Osteoblast (primary cell): ENCODE measurements at regions not wholly inside any gene's neighbourhood (a gene's known extent, or its start where the extent isn't known, plus 50 kb on each side); places are given as distances from the start of the nearest gene placed in this dataset.

Experiments used
- DNase-seq: peaks from one replicate; pipeline ENCODE4 v3.0.0; 2011; ENCODE audit warnings: low spot score, mixed read lengths; ENCODE audit not compliant: insufficient read length; ENCODE audit errors: missing footprints
- H2AFZ ChIP-seq: 2 replicates; pipeline ENCODE4 v1.6.0; 2011; ENCODE audit warnings: mild to moderate bottlenecking, low read length
- H3K27ac ChIP-seq: 2 replicates; pipeline ENCODE4 v1.5.1; 2011; ENCODE audit warnings: mild to moderate bottlenecking, low read depth, low read length, moderate library complexity
- H3K27me3 ChIP-seq: 2 replicates; pipeline ENCODE4 v1.6.0; 2012; ENCODE audit warnings: mild to moderate bottlenecking, control low read depth, inconsistent platforms, low read length, moderate library complexity; ENCODE audit not compliant: insufficient read depth
- H3K36me3 ChIP-seq: 2 replicates; pipeline ENCODE4 v1.5.1; 2011; ENCODE audit warnings: mild to moderate bottlenecking, low read length, control low read depth, moderate library complexity; ENCODE audit not compliant: insufficient read depth
- H3K4me1 ChIP-seq: 2 replicates; pipeline ENCODE4 v1.5.1; 2011; ENCODE audit warnings: mild to moderate bottlenecking, low read length, control low read depth, moderate library complexity; ENCODE audit not compliant: insufficient read depth
- H3K4me2 ChIP-seq: 2 replicates; pipeline ENCODE4 v1.6.0; 2011; ENCODE audit warnings: mild to moderate bottlenecking, low read length; ENCODE audit not compliant: insufficient read depth
- H3K4me3 ChIP-seq: fragments of 200-600 bp; sonication (generic); 3 replicates; pipeline ENCODE4 v1.5.1; 2012; ENCODE audit warnings: mild to moderate bottlenecking, low read length, inconsistent platforms; ENCODE audit not compliant: insufficient read depth
- H3K79me2 ChIP-seq: 2 replicates; pipeline ENCODE4 v1.6.0; 2012; ENCODE audit warnings: mild to moderate bottlenecking, low read length, control low read depth, inconsistent platforms; ENCODE audit not compliant: insufficient read depth
- H3K9me3 ChIP-seq: 2 replicates; pipeline ENCODE4 v1.5.1; 2011; ENCODE audit warnings: low read depth, low read length, control low read depth
- H4K20me1 ChIP-seq: 2 replicates; pipeline ENCODE4 v1.6.0; 2012; ENCODE audit warnings: mild to moderate bottlenecking, low read length, control low read depth; ENCODE audit not compliant: insufficient read depth
- CTCF ChIP-seq: IDR thresholded peaks from 2 replicates; pipeline ENCODE4 v1.5.1; 2011; ENCODE audit warnings: mild to moderate bottlenecking, low read depth, low read length, moderate library complexity; ENCODE audit errors: extremely low read depth

- Histone ChIP-seq H3K27me3 (no peaks in the 10 kb centered on the region), H3K36me3 (no peaks in the 10 kb centered on the region), H3K4me1 (no peaks in the 10 kb centered on the region), H3K4me3 (no peak overlapping the region), H3K4me2 (no peak overlapping the region), H3K79me2 (no peaks in the 10 kb centered on the region), H4K20me1 (no peaks in the 10 kb centered on the region), H3K9me3 (no peaks in the 10 kb centered on the region), H3K27ac (no peak overlapping the region), H2AFZ (peak overlapping the region; percentile 17)
- no peak for DNase-seq
- TF ChIP-seq CTCF, result no peak
These were observed 566.6 kb upstream of the NR5A2 start for GRCh38 chr1:199460933-199461332.

GRCh38 chr1:199463521-199464127, 563.9 kb upstream of the NR5A2 start:
- TF ChIP-seq CTCF, result peak; percentile 73
- Histone ChIP-seq H3K36me3 (no peaks in the 10 kb centered on the region), H3K4me1 (no peaks in the 10 kb centered on the region), H2AFZ (no peak overlapping the region), H3K27me3 (no peaks in the 10 kb centered on the region), H3K4me3 (no peak overlapping the region), H4K20me1 (no peaks in the 10 kb centered on the region), H3K9me3 (no peaks in the 10 kb centered on the region), H3K4me2 (no peak overlapping the region), H3K79me2 (no peaks in the 10 kb centered on the region), H3K27ac (no peak overlapping the region)
- no peak for DNase-seq

- H3K4me1 ChIP-seq, result no peaks in the 10 kb centered on the region
- no peak for DNase-seq
- no peak overlapping the region for H3K4me2 ChIP-seq
- H3K27ac ChIP-seq, result no peak overlapping the region
- no peak for TF ChIP-seq CTCF
- no peaks in the 10 kb centered on the region for H4K20me1 ChIP-seq
- H3K27me3 ChIP-seq, result no peaks in the 10 kb centered on the region
- H3K4me3 ChIP-seq, result no peak overlapping the region
- H2AFZ ChIP-seq, result no peak overlapping the region
- no peaks in the 10 kb centered on the region for H3K79me2 ChIP-seq
- no peaks in the 10 kb centered on the region for H3K9me3 ChIP-seq
- H3K36me3 ChIP-seq, result no peaks in the 10 kb centered on the region
These were observed 560.5 kb upstream of the NR5A2 start for GRCh38 chr1:199466961-199467360.

GRCh38 chr1:199472018-199472417, 555.5 kb upstream of the NR5A2 start:
- H3K4me3 ChIP-seq, result no peak overlapping the region
- no peaks in the 10 kb centered on the region for H3K4me1 ChIP-seq
- no peaks in the 10 kb centered on the region for H3K9me3 ChIP-seq
- no peaks in the 10 kb centered on the region for H3K79me2 ChIP-seq
- H3K27me3 ChIP-seq, result no peaks in the 10 kb centered on the region
- no peak for TF ChIP-seq CTCF
- no peak overlapping the region for H3K4me2 ChIP-seq
- no peaks in the 10 kb centered on the region for H3K36me3 ChIP-seq
- H3K27ac ChIP-seq, result no peak overlapping the region
- DNase-seq, result no peak
- H2AFZ ChIP-seq, result no peak overlapping the region
- no peaks in the 10 kb centered on the region for H4K20me1 ChIP-seq
